B cell (primary cell): ENCODE measurements at regions not wholly inside any gene's neighbourhood (a gene's known extent, or its start where the extent isn't known, plus 50 kb on each side); places are given as distances from the start of the nearest gene placed in this dataset.

Source experiments
- ATAC-seq: fragments of 200-7000 bp; cut with Tn5 transposase; one replicate; pipeline ENCODE4 v1.10.0; 2021; ENCODE audit warnings: low read depth, mild to moderate bottlenecking, moderate number of reproducible peaks, moderate library complexity
- CTCF ChIA-PET: fragments of 350-600 bp; sonication (Branson Sonifier 250); formaldehyde crosslinking; loops from one replicate; lab custom pipeline; 2021; ENCODE audit warnings: antibody characterized with exemption, inconsistent platforms; lab: Charles Lee
- POLR2A ChIA-PET: fragments of 350-600 bp; sonication (Branson Sonifier 250); formaldehyde crosslinking; loops from one replicate; lab custom pipeline; 2021; ENCODE audit warnings: antibody characterized with exemption; lab: Charles Lee
- DNase-seq: peaks from one replicate; pipeline ENCODE4 v3.0.0; 2013
- H2AFZ ChIP-seq: 2 replicates; pipeline ENCODE4 v1.6.1; 2012; ENCODE audit warnings: mild to moderate bottlenecking, low read depth, low read length; ENCODE audit not compliant: insufficient read depth, poor library complexity, severe bottlenecking
- H3K27ac ChIP-seq, 2 donors: 1 replicate in 1 of 2; 2 replicates in 1 of 2; pipeline ENCODE4 v1.5.1; 2012 to 2013; ENCODE audit warnings: low read length in 2 of 2, mild to moderate bottlenecking in 2 of 2, moderate library complexity in 1 of 2
- H3K27me3 ChIP-seq, 4 experiments: fragments of 200-600 bp in 1 of 4; sonication (generic) in 1 of 4; replicated peaks in 1 of 4; 1 replicate in 2 of 4; 2 replicates in 2 of 4; pipeline versions ENCODE4 v1.6.1 to v1.7.0; 2013 to 2016; ENCODE audit warnings: low read length in 3 of 4, mild to moderate bottlenecking in 2 of 4, mixed read lengths in 1 of 4, moderate library complexity in 1 of 4; ENCODE audit not compliant: insufficient read depth in 4 of 4, control insufficient read depth in 3 of 4; ENCODE audit errors: control extremely low read depth in 1 of 4
- H3K36me3 ChIP-seq, 2 experiments: replicated peaks in 1 of 2; 1 replicate in 1 of 2; 2 replicates in 1 of 2; pipeline versions ENCODE4 v1.6.1 to v1.7.1; 2013; ENCODE audit warnings: low read length in 1 of 2; ENCODE audit not compliant: insufficient read depth in 2 of 2, control insufficient read depth in 1 of 2; ENCODE audit errors: control extremely low read depth in 1 of 2, extremely low read depth in 1 of 2
- H3K4me1 ChIP-seq, 2 donors: fragments of 200-600 bp in 1 of 2; sonication (generic) in 1 of 2; 1 replicate in 1 of 2; 2 replicates in 1 of 2; pipeline versions ENCODE4 v1.5.1 to v1.6.1; 2013 to 2017; ENCODE audit warnings: low read length in 2 of 2; ENCODE audit not compliant: control insufficient read depth in 2 of 2, insufficient read depth in 2 of 2
- H3K4me2 ChIP-seq: replicated peaks from 2 replicates; pipeline ENCODE3; 2012; ENCODE audit warnings: mild to moderate bottlenecking, low read depth, low read length; ENCODE audit not compliant: poor library complexity, severe bottlenecking
- H3K4me3 ChIP-seq, 5 experiments: fragments of 200-600 bp in 1 of 5; sonication (generic) in 1 of 5; 1 replicate in 3 of 5; 2 replicates in 2 of 5; pipeline versions ENCODE4 v1.5.1 to v1.7.0; 2011 to 2016; ENCODE audit warnings: low read length in 4 of 5, mild to moderate bottlenecking in 4 of 5, low read depth in 2 of 5, control low read depth in 1 of 5, moderate library complexity in 1 of 5; ENCODE audit not compliant: insufficient read depth in 1 of 5; ENCODE audit errors: control extremely low read depth in 1 of 5, extremely low read depth in 1 of 5
- H3K79me2 ChIP-seq: fragments of 200-600 bp; sonication (generic); one replicate; pipeline ENCODE4 v1.6.0; 2016; ENCODE audit warnings: low read length; ENCODE audit not compliant: control insufficient read depth, insufficient read depth
- H3K9ac ChIP-seq: fragments of 200-600 bp; sonication (generic); 2 replicates; pipeline ENCODE4 v1.6.1; 2017; ENCODE audit warnings: mild to moderate bottlenecking, low read length, moderate library complexity
- H3K9me3 ChIP-seq, 3 donors: one replicate each; pipeline versions ENCODE4 v1.6.1 to v1.7.1; 2013; ENCODE audit warnings: low read length in 2 of 3; ENCODE audit not compliant: control insufficient read depth in 2 of 3, insufficient read depth in 1 of 3; ENCODE audit errors: control extremely low read depth in 1 of 3
- H4K20me1 ChIP-seq: 2 replicates; pipeline ENCODE4 v1.6.0; 2012; ENCODE audit warnings: mild to moderate bottlenecking, low read length; ENCODE audit not compliant: insufficient read depth, control insufficient read depth, poor library complexity, severe bottlenecking
- H3K27ac Mint-ChIP-seq: one replicate; pipeline ENCODE4 v1.8.0; 2021; ENCODE audit warnings: mixed read lengths
- H3K27me3 Mint-ChIP-seq: one replicate; pipeline ENCODE4 v1.8.0; 2021; ENCODE audit warnings: mixed read lengths
- H3K4me1 Mint-ChIP-seq: one replicate; pipeline ENCODE4 v1.8.0; 2021; ENCODE audit warnings: mixed read lengths
- H3K4me3 Mint-ChIP-seq: one replicate; pipeline ENCODE4 v1.8.0; 2021; ENCODE audit warnings: mixed read lengths
- H3K9me3 Mint-ChIP-seq: one replicate; pipeline ENCODE4 v1.8.0; 2022; ENCODE audit warnings: mixed read lengths; ENCODE audit not compliant: insufficient read depth
- EZH2 ChIP-seq: IDR thresholded peaks from 2 replicates; pipeline ENCODE4 v1.6.1; 2012; ENCODE audit warnings: borderline replicate concordance, low read depth, mild to moderate bottlenecking, moderate library complexity, low read length; ENCODE audit not compliant: insufficient read depth, poor library complexity, severe bottlenecking
- WGBS: methylation state at CpG from one replicate; pipeline ENCODE4 v1.1.5; 2013; ENCODE audit warnings: missing lambda C conversion rate; ENCODE audit not compliant: insufficient coverage; 5-methylcytosine and 5-hydroxymethylcytosine counted together
- intact Hi-C: fragments of 100-400 bp; cut with micrococcal nuclease; formaldehyde crosslinking; loops from one replicate; pipeline ENCODE4 v1.10.0; 2022
- TF ChIP-seq, protein P1 (sequence below): fragments of 200-600 bp; IDR thresholded peaks from one replicate; pipeline ENCODE4 v1.8.0; 2022; ENCODE audit warnings: antibody characterized with exemption, mild to moderate bottlenecking

GRCh38 chr5:20469792-20470191 lies 481.8 kb upstream of the CDH18 start:
- H2AFZ ChIP-seq = no peak overlapping the region
- peaks cover 0 to 2% (median 0%) of the 10 kb centered on the region in 3 donors for H3K9me3 ChIP-seq
- WGBS = 58% methylated on average over 2 of the region's 2 CpGs
- H3K9ac ChIP-seq = no peak overlapping the region
- ChIA-PET CTCF (no interaction called here), POLR2A (no interaction called here)
- Mint-ChIP-seq H3K4me1 (no peaks in the 10 kb centered on the region), H3K4me3 (no peak overlapping the region), H3K9me3 (no peaks in the 10 kb centered on the region), H3K27me3 (no peaks in the 10 kb centered on the region), H3K27ac (no peak overlapping the region)
- no peak overlapping the region for H3K4me2 ChIP-seq
- no peaks in the 10 kb centered on the region for H3K27me3 ChIP-seq
- no peaks in the 10 kb centered on the region for H3K36me3 ChIP-seq
- no peak for TF ChIP-seq EZH2
- TF ChIP-seq, protein P1, sequence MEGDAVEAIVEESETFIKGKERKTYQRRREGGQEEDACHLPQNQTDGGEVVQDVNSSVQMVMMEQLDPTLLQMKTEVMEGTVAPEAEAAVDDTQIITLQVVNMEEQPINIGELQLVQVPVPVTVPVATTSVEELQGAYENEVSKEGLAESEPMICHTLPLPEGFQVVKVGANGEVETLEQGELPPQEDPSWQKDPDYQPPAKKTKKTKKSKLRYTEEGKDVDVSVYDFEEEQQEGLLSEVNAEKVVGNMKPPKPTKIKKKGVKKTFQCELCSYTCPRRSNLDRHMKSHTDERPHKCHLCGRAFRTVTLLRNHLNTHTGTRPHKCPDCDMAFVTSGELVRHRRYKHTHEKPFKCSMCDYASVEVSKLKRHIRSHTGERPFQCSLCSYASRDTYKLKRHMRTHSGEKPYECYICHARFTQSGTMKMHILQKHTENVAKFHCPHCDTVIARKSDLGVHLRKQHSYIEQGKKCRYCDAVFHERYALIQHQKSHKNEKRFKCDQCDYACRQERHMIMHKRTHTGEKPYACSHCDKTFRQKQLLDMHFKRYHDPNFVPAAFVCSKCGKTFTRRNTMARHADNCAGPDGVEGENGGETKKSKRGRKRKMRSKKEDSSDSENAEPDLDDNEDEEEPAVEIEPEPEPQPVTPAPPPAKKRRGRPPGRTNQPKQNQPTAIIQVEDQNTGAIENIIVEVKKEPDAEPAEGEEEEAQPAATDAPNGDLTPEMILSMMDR = no peak
- no peaks in the 10 kb centered on the region for H3K4me1 ChIP-seq
- no peak overlapping the region for H3K4me3 ChIP-seq
- ATAC-seq (no peak), DNase-seq (no peak)
- no peaks in the 10 kb centered on the region for H3K79me2 ChIP-seq
- H3K27ac ChIP-seq = no peak overlapping the region
- H4K20me1 ChIP-seq = no peaks in the 10 kb centered on the region
- intact Hi-C loops = no loop called here

DNA sequence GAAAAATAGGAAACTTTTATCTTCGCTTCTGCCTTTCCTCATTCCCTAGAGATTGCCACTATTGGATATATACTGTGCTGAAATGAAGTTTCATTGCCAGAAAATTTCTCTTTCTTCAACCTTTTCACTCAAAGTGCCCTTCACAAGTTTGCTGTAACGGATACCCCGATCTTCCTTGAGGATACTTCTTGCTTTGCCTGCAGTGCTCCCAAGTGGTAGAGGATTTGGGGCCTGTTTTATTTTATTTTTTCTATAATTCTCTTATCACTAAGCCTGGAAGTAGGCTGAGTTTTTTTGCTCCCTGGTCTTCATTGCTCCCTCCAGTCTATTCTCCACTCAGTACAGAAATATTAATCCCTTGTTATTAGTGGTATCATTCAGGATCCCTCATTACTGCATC lies 481.4 kb upstream of the CDH18 start:
- intact Hi-C loops = no loop called here
- no peaks in the 10 kb centered on the region for H3K27me3 ChIP-seq
- no peaks in the 10 kb centered on the region for H3K4me1 ChIP-seq
- Mint-ChIP-seq H3K9me3 (peaks cover under 1% of the 10 kb centered on the region), H3K27ac (no peak overlapping the region), H3K4me1 (no peaks in the 10 kb centered on the region), H3K27me3 (no peaks in the 10 kb centered on the region), H3K4me3 (no peak overlapping the region)
- no peak overlapping the region for H3K9ac ChIP-seq
- no peak overlapping the region for H3K4me2 ChIP-seq
- H2AFZ ChIP-seq = no peak overlapping the region
- peaks cover 0 to 2% (median 0%) of the 10 kb centered on the region in 3 donors for H3K9me3 ChIP-seq
- DNase-seq = no peak
- ChIA-PET POLR2A (no interaction called here), CTCF (no interaction called here)
- H4K20me1 ChIP-seq = no peaks in the 10 kb centered on the region
- H3K27ac ChIP-seq = no peak overlapping the region
- no CpG with 5 or more reads among the region's 3 CpGs for WGBS
- H3K36me3 ChIP-seq = no peaks in the 10 kb centered on the region
- ATAC-seq = no peak
- no peaks in the 10 kb centered on the region for H3K79me2 ChIP-seq
- H3K4me3 ChIP-seq = no peak overlapping the region
- TF ChIP-seq EZH2 = no peak
- TF ChIP-seq, protein P1 = no peak
